ENCODE measurements at regions not wholly inside any gene's neighbourhood (a gene's known extent, or its start where the extent isn't known, plus 50 kb on each side); places are given as distances from the start of the nearest gene placed in this dataset.

- Mint-ChIP-seq H3K4me1 (ENCODE audit: unreplicated experiment) (no peaks in the 10 kb centered on the region), H3K9me3 (ENCODE audit: unreplicated experiment) (no peaks in the 10 kb centered on the region), H3K27ac (ENCODE audit: unreplicated experiment) (no peak overlapping the region), H3K36me3 (ENCODE audit: low read depth, unreplicated experiment) (no peaks in the 10 kb centered on the region), H3K27me3 (ENCODE audit: unreplicated experiment) (no peaks in the 10 kb centered on the region), H3K4me3 (ENCODE audit: unreplicated experiment) (no peak overlapping the region)
- TF ChIP-seq CTCF (IDR thresholded peaks at IDR 0.05; ENCODE audit: unreplicated experiment) = no peak
- DNase-seq (ENCODE audit: low spot score) = no peak
Observed at GRCh38 chr6:40098774-40099173, 164.5 kb upstream of the MOCS1 start.

GRCh38 chr6:40097590-40097989 lies 163.3 kb upstream of the MOCS1 start:
- H3K4me3 Mint-ChIP-seq (ENCODE audit: unreplicated experiment) = no peak overlapping the region
- no peak for DNase-seq (ENCODE audit: low spot score)
- no peak overlapping the region for H3K27ac Mint-ChIP-seq (ENCODE audit: unreplicated experiment)
- H3K27me3 Mint-ChIP-seq (ENCODE audit: unreplicated experiment) = no peaks in the 10 kb centered on the region
- H3K4me1 Mint-ChIP-seq (ENCODE audit: unreplicated experiment) = no peaks in the 10 kb centered on the region
- no peak for TF ChIP-seq CTCF (IDR thresholded peaks at IDR 0.05; ENCODE audit: unreplicated experiment)
- H3K9me3 Mint-ChIP-seq (ENCODE audit: unreplicated experiment) = no peaks in the 10 kb centered on the region
- H3K36me3 Mint-ChIP-seq (ENCODE audit: low read depth, unreplicated experiment) = no peaks in the 10 kb centered on the region

- TF ChIP-seq CTCF (IDR thresholded peaks at IDR 0.05; ENCODE audit: unreplicated experiment) = no peak
- Mint-ChIP-seq H3K36me3 (ENCODE audit: low read depth, unreplicated experiment) (no peaks in the 10 kb centered on the region), H3K9me3 (ENCODE audit: unreplicated experiment) (no peaks in the 10 kb centered on the region), H3K27me3 (ENCODE audit: unreplicated experiment) (no peaks in the 10 kb centered on the region), H3K4me1 (ENCODE audit: unreplicated experiment) (no peaks in the 10 kb centered on the region), H3K27ac (ENCODE audit: unreplicated experiment) (no peak overlapping the region), H3K4me3 (ENCODE audit: unreplicated experiment) (no peak overlapping the region)
- DNase-seq (ENCODE audit: low spot score) = no peak
Observed at GRCh38 chr6:40083141-40083920, 149.1 kb upstream of the MOCS1 start.

GRCh38 chr6:40082278-40083043 lies 148.2 kb upstream of the MOCS1 start:
- Mint-ChIP-seq H3K4me3 (ENCODE audit: unreplicated experiment) (no peak overlapping the region), H3K27me3 (ENCODE audit: unreplicated experiment) (no peaks in the 10 kb centered on the region), H3K9me3 (ENCODE audit: unreplicated experiment) (no peaks in the 10 kb centered on the region), H3K27ac (ENCODE audit: unreplicated experiment) (no peak overlapping the region), H3K36me3 (ENCODE audit: low read depth, unreplicated experiment) (no peaks in the 10 kb centered on the region), H3K4me1 (ENCODE audit: unreplicated experiment) (no peaks in the 10 kb centered on the region)
- DNase-seq (ENCODE audit: low spot score) = no peak
- TF ChIP-seq CTCF (IDR thresholded peaks at IDR 0.05; ENCODE audit: unreplicated experiment) = no peak

- TF ChIP-seq CTCF (IDR thresholded peaks at IDR 0.05; ENCODE audit: unreplicated experiment) = no peak
- Mint-ChIP-seq H3K9me3 (ENCODE audit: unreplicated experiment) (no peaks in the 10 kb centered on the region), H3K4me1 (ENCODE audit: unreplicated experiment) (no peaks in the 10 kb centered on the region), H3K36me3 (ENCODE audit: low read depth, unreplicated experiment) (no peaks in the 10 kb centered on the region), H3K27ac (ENCODE audit: unreplicated experiment) (no peak overlapping the region), H3K27me3 (ENCODE audit: unreplicated experiment) (no peaks in the 10 kb centered on the region), H3K4me3 (ENCODE audit: unreplicated experiment) (no peak overlapping the region)
- no peak for DNase-seq (ENCODE audit: low spot score)
Observed at GRCh38 chr6:40077736-40078135, 143.5 kb upstream of the MOCS1 start.
